ENCODE measurements at regions not wholly inside any gene's neighbourhood (a gene's known extent, or its start where the extent isn't known, plus 50 kb on each side); places are given as distances from the start of the nearest gene placed in this dataset.

- TF ChIP-seq CTCF (conservative IDR thresholded peaks at IDR 0.05 in 1 of 2, IDR thresholded peaks at IDR 0.05 in 1 of 2; ENCODE audit: extremely low read depth in 1 of 2, insufficient read depth in 1 of 2, low read depth in 1 of 2, low read length in 2 of 2), result no peak
- TF ChIP-seq EZH2 (IDR thresholded peaks at IDR 0.05; ENCODE audit: borderline replicate concordance, low read length), result no peak
These were observed 70.0 kb upstream of the SFMBT2 start for GRCh38 chr10:7480742-7481367.
